ENCODE measurements at regions not wholly inside any gene's neighbourhood (a gene's known extent, or its start where the extent isn't known, plus 50 kb on each side); places are given as distances from the start of the nearest gene placed in this dataset.

DNA sequence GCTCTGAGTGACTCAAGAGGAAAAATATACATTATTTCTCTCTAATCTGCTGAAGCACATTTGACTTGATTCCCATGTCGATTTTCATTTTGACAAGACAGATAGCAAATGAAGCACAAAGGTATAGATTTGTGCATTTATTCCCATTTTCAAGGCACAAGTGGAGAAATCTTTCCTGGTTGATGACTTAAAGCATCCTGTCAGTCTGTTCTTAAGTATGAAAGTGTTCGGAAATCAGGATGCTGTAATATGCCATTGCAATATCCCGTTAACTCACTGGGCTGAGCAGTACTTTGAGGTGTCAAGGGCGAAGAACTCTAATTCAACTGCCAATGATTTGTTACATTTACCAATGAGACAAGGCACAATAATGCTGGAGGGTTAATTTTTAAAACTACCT is 185.2 kb upstream of the LRP1B start:
- Histone ChIP-seq H3K36me3 (ENCODE audit: control insufficient read depth, insufficient read depth, low read length) (no peaks in the 10 kb centered on the region), H3K27me3 (ENCODE audit: control insufficient read depth, insufficient read depth, low read length) (no peaks in the 10 kb centered on the region), H3K4me3 (ENCODE audit: low read depth, low read length) (no peak overlapping the region)
- TF ChIP-seq, protein P1, sequence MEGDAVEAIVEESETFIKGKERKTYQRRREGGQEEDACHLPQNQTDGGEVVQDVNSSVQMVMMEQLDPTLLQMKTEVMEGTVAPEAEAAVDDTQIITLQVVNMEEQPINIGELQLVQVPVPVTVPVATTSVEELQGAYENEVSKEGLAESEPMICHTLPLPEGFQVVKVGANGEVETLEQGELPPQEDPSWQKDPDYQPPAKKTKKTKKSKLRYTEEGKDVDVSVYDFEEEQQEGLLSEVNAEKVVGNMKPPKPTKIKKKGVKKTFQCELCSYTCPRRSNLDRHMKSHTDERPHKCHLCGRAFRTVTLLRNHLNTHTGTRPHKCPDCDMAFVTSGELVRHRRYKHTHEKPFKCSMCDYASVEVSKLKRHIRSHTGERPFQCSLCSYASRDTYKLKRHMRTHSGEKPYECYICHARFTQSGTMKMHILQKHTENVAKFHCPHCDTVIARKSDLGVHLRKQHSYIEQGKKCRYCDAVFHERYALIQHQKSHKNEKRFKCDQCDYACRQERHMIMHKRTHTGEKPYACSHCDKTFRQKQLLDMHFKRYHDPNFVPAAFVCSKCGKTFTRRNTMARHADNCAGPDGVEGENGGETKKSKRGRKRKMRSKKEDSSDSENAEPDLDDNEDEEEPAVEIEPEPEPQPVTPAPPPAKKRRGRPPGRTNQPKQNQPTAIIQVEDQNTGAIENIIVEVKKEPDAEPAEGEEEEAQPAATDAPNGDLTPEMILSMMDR (IDR thresholded peaks at IDR 0.05; ENCODE audit: insufficient read depth, low read length, severe bottlenecking), result no peak
- DNase-seq (ENCODE audit: low read depth) (no peak), FAIRE-seq (no peak)

DNA sequence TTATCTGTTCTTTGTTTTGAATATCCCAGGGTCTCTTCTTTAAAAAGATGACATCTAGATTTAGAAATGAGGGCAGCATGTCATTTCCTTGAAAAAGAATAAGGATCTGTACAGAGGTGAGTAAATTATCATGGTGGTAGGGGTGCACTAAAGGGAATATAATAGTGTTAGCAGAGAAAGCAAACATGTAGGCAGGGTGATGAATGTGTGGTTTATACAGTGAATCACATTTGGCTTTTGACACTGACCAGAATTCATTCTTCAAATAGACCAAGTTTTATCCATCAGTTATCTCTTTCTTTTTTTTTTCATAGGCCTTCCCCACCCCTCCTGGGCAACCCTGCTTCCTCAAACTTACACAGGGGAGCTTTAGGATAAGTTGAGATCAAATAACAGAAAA is 184.5 kb upstream of the LRP1B start:
- Histone ChIP-seq H3K36me3 (ENCODE audit: control insufficient read depth, insufficient read depth, low read length) (no peaks in the 10 kb centered on the region), H3K4me3 (ENCODE audit: low read depth, low read length) (no peak overlapping the region), H3K27me3 (ENCODE audit: control insufficient read depth, insufficient read depth, low read length) (no peaks in the 10 kb centered on the region)
- no peak for DNase-seq (ENCODE audit: low read depth)
- FAIRE-seq, result no peak
- TF ChIP-seq, protein P1 (IDR thresholded peaks at IDR 0.05; ENCODE audit: insufficient read depth, low read length, severe bottlenecking), result no peak

DNA sequence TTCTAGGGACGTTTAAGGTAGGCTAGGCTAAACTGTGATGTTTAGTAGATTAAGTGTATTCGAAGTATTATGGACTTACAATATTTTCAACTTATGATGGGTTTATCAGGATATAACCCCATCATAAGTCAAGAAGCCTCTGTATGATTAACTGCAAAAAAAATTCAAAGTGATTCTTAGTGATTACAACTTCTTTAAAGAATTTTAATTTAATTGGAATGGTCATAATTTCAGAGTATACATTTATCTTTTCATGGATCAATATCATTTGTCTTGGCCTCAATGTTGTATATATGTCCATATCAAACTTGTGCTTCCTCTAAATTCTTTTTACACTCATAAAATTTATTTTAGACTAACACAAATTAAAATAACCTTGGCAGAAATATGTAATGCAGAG is 183.3 kb upstream of the LRP1B start:
- no peak for FAIRE-seq
- H3K4me3 ChIP-seq (ENCODE audit: low read depth, low read length), result no peak overlapping the region
- TF ChIP-seq, protein P1 (IDR thresholded peaks at IDR 0.05; ENCODE audit: insufficient read depth, low read length, severe bottlenecking), result no peak
- no peaks in the 10 kb centered on the region for H3K36me3 ChIP-seq (ENCODE audit: control insufficient read depth, insufficient read depth, low read length)
- H3K27me3 ChIP-seq (ENCODE audit: control insufficient read depth, insufficient read depth, low read length), result no peaks in the 10 kb centered on the region
- DNase-seq (ENCODE audit: low read depth), result no peak

DNA sequence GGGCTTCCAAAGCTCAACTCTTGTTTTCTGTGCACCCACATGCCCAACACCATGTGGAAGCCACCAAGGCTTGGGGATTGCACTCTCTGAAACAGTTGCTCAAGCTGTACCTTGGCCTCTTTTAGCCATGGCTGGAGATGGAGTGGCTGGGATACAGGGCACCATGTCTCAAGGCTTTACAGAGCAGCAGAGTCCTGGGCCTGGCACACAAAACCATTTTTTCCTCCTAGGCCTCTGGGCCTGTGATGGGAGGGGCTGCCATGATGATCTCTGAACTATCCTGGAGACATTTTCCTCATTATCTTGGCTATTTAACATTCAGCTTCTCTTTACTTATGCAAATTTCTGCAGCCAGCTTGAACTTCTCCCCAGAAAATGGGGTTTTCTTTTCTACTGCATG is 179.7 kb upstream of the LRP1B start:
- no peak for DNase-seq (ENCODE audit: low read depth)
- Histone ChIP-seq H3K27me3 (ENCODE audit: control insufficient read depth, insufficient read depth, low read length) (no peaks in the 10 kb centered on the region), H3K4me3 (ENCODE audit: low read depth, low read length) (no peak overlapping the region), H3K36me3 (ENCODE audit: control insufficient read depth, insufficient read depth, low read length) (no peaks in the 10 kb centered on the region)
- no peak for FAIRE-seq
- TF ChIP-seq, protein P1 (IDR thresholded peaks at IDR 0.05; ENCODE audit: insufficient read depth, low read length, severe bottlenecking), result no peak

DNA sequence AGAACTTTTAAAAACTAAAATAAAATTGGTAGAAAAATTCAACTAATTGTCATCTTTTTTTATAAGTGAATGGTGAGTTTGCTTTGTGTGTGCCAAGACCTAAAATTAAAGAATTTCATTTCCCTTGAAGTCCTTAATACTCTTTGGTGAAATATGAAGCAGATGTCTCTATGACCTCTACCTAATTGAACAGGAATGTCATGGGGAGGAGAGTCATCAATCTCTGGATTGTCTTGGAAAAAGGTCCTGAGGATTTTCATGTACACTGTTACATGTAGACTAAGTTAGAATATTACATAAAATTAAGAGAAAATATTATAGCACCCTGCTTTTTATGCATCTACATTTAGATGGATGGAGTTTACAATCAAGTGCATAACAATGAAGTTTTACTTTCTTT is 177.9 kb upstream of the LRP1B start:
- Histone ChIP-seq H3K27me3 (ENCODE audit: control insufficient read depth, insufficient read depth, low read length) (no peaks in the 10 kb centered on the region), H3K4me3 (ENCODE audit: low read depth, low read length) (no peak overlapping the region), H3K36me3 (ENCODE audit: control insufficient read depth, insufficient read depth, low read length) (no peaks in the 10 kb centered on the region)
- no peak for DNase-seq (ENCODE audit: low read depth)
- FAIRE-seq, result no peak
- TF ChIP-seq, protein P1 (IDR thresholded peaks at IDR 0.05; ENCODE audit: insufficient read depth, low read length, severe bottlenecking), result no peak

DNA sequence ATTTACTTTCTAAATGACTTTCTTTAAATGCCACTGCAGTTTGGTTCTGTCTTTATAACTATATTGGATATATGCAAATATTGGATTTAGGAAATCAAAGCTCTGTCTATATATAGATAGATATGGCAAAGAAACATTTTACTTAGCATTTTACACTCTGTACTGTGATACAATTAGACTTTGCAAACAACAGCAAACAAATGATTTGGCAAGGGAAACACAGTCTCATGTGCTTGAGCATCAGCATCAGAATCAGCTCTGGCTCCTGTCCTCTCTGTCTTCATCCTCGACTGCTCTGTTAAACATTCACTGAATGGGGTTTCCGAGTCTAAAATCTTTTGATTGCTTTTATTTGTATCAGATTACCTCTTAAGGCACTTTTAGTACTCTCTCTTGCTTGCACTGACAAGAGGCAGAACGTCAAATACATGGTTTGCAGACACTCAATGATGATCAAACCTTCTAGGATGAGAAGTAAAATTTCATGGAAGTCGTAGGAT is 176.8 kb upstream of the LRP1B start:
- DNase-seq (ENCODE audit: low read depth) (no peak), FAIRE-seq (no peak)
- TF ChIP-seq, protein P1 (IDR thresholded peaks at IDR 0.05; ENCODE audit: insufficient read depth, low read length, severe bottlenecking), result no peak
- Histone ChIP-seq H3K27me3 (ENCODE audit: control insufficient read depth, insufficient read depth, low read length) (no peaks in the 10 kb centered on the region), H3K4me3 (ENCODE audit: low read depth, low read length) (no peak overlapping the region), H3K36me3 (ENCODE audit: control insufficient read depth, insufficient read depth, low read length) (no peaks in the 10 kb centered on the region)

Measured in bronchial epithelial cell (primary cell).